Mucosa of stomach (tissue), 1 donor: ENCODE measurements at regions not wholly inside any gene's neighbourhood (a gene's known extent, or its start where the extent isn't known, plus 50 kb on each side); places are given as distances from the start of the nearest gene placed in this dataset.

ENCODE experiments used
- H3K27me3 ChIP-seq: one replicate; pipeline ENCODE4 v1.7.0; 2013; ENCODE audit warnings: mild to moderate bottlenecking, low read length; ENCODE audit not compliant: control insufficient read depth, insufficient read depth
- H3K36me3 ChIP-seq: one replicate; pipeline ENCODE4 v1.7.0; 2013; ENCODE audit warnings: low read length; ENCODE audit not compliant: control insufficient read depth, insufficient read depth
- H3K4me1 ChIP-seq: one replicate; pipeline ENCODE4 v1.7.0; 2013; ENCODE audit warnings: mild to moderate bottlenecking, low read length; ENCODE audit not compliant: control insufficient read depth, insufficient read depth
- H3K4me3 ChIP-seq: one replicate; pipeline ENCODE4 v1.7.0; 2013; ENCODE audit warnings: low read length
- H3K9ac ChIP-seq: one replicate; pipeline ENCODE4 v1.7.0; 2013; ENCODE audit warnings: mild to moderate bottlenecking, low read length, moderate library complexity
- H3K9me3 ChIP-seq: one replicate; pipeline ENCODE4 v1.7.0; 2013; ENCODE audit warnings: mild to moderate bottlenecking, low read length, moderate library complexity; ENCODE audit not compliant: control insufficient read depth
- donor health status: Pancreatic carcinoma.

DNA sequence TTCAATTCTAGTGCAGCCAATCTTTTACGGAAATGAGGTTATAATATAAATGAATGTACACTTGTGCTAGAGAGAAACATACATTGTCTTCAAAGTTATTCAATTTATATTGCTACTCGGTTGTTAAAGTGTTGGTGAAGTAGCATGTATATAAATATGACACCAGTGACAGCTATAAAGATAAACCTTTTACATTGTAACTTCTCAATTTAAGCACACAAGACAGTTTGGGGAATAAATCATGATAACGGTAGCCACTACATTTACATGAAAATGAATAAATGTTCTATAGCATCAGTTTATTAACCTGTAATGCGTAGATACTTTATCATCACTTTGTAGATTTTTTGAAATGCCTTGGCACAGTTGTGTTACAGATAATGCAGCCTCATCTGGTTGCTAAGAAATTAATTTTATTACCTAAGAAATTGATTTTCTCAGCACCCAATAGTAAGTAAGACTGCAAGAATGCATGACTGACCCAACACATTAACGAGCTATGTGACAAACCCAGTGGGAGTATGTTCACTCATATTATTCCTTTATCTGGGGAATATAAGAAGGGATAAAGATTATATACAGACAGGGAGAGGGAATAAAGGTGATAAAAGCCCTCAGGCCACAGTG is 283.9 kb upstream of the NPVF start:
- no peaks in the 10 kb centered on the region for H3K36me3 ChIP-seq
- H3K4me3 ChIP-seq: no peak overlapping the region
- no peaks in the 10 kb centered on the region for H3K27me3 ChIP-seq
- H3K9ac ChIP-seq: no peak overlapping the region
- no peaks in the 10 kb centered on the region for H3K9me3 ChIP-seq
- H3K4me1 ChIP-seq: no peaks in the 10 kb centered on the region

DNA sequence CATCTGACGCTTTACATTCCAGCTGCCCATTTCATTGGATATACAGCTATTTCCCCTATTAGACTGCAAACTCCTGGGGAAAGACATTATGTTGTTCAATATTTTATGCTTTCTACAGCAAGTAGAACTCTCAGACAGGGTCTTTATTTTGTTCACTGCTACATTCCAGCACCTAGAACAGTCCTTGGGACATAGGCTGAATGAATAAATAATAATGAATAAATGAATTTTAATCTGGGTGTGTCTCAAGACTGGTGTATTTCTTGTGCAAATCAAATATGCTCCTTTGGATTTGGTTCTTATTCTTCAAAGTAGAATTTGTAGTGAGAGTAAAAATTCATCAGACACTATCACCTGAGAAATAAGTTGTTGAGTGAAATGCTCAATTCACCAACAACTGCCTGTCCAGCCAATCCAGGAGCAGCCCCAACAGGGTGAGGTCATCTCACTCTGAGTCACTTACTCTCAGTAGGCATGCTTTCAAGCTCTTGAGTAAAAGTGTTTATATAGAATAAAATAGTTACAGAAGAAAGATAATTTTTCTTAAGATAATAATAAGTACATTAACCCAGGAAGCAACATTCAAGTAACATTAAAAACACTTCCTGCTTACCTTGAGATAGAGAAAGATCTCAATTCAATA is 287.5 kb upstream of the NPVF start:
- no peak overlapping the region for H3K4me3 ChIP-seq
- no peaks in the 10 kb centered on the region for H3K27me3 ChIP-seq
- no peaks in the 10 kb centered on the region for H3K4me1 ChIP-seq
- H3K36me3 ChIP-seq: no peaks in the 10 kb centered on the region
- H3K9me3 ChIP-seq: no peaks in the 10 kb centered on the region
- no peak overlapping the region for H3K9ac ChIP-seq

DNA sequence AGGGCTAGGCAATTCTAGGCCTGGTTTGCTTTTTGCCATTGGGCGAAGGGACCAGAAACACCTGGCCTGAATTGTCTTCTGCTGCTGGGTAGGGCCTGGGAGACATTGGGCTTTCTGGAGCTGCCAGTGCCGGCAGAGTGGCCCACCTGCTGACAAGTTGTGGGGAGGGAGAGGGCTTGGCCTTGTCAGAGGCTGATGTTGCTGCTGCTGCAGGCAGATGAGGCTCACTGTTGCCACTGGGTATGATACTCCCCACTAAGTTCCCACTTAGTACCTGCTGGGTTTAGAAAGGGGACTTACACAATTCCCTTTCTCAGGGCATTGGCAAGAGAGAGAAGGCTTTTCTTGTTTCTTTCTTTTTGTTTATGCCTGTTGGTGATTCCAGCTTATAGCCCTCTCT is 289.6 kb upstream of the NPVF start:
- Histone ChIP-seq H3K4me1 (no peaks in the 10 kb centered on the region), H3K4me3 (no peak overlapping the region), H3K9me3 (no peaks in the 10 kb centered on the region), H3K36me3 (no peaks in the 10 kb centered on the region), H3K27me3 (no peaks in the 10 kb centered on the region), H3K9ac (no peak overlapping the region)

DNA sequence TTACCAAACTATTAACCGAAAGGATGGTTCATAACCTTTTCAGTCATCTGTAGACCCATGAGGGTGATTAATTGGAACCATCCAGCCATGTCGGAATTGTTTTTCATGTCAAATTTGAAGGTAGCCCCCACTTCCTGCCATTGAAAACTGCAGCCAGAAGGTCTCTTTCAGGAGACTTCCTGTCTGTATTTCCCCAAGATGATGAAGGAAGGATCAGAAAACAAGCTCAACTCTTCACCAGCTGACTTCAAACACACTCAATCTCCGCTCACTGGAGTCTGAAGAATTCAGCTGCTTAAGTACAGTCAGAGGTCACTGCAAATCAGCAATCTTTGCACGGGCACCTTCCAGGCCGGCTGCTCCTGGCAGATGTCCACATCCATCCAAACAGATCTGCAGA is 291.7 kb upstream of the NPVF start:
- Histone ChIP-seq H3K36me3 (no peaks in the 10 kb centered on the region), H3K27me3 (no peaks in the 10 kb centered on the region), H3K4me1 (no peaks in the 10 kb centered on the region), H3K9ac (no peak overlapping the region), H3K9me3 (no peaks in the 10 kb centered on the region), H3K4me3 (no peak overlapping the region)

DNA sequence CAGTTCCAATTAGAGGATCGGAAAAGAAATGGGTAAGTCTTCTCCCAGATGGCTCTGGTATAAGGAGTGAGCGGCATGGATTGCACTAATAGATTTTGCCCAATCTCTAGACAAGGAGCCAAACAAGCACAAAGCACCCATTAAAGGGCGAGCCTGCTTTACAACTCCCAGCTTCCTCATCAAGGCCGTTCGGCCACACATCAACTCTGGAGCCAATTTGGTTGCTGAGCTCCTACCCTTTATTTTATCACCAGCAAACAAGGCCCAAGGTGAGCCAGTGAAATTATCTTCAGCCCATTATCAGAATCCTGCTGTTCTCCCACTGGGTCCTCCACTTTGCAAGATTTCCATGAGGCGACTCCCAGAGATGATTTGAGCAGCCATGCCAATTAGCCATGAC is 292.2 kb upstream of the NPVF start:
- no peaks in the 10 kb centered on the region for H3K27me3 ChIP-seq
- no peak overlapping the region for H3K9ac ChIP-seq
- no peaks in the 10 kb centered on the region for H3K36me3 ChIP-seq
- no peak overlapping the region for H3K4me3 ChIP-seq
- no peaks in the 10 kb centered on the region for H3K9me3 ChIP-seq
- no peaks in the 10 kb centered on the region for H3K4me1 ChIP-seq

DNA sequence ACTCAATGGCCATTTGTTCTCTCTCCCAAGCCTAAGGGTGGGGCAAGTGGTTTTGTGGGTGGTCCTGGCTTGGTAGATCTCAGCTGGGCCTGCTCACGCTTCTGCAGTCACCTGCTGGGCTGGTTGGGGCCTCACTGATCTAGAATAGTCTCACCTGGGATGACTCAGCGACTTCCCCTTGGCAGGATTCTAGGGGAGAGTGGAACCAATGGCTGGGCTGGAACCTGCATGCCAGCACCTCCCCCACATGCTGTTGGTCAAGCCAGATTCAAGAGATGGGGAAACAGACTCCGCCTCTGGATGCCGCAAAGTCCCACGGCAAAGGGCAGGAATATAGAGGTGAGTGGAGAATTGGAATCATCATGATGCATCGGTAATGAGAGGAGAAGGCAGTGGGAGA is 292.9 kb upstream of the NPVF start:
- no peak overlapping the region for H3K4me3 ChIP-seq
- H3K4me1 ChIP-seq: no peaks in the 10 kb centered on the region
- no peak overlapping the region for H3K9ac ChIP-seq

DNA sequence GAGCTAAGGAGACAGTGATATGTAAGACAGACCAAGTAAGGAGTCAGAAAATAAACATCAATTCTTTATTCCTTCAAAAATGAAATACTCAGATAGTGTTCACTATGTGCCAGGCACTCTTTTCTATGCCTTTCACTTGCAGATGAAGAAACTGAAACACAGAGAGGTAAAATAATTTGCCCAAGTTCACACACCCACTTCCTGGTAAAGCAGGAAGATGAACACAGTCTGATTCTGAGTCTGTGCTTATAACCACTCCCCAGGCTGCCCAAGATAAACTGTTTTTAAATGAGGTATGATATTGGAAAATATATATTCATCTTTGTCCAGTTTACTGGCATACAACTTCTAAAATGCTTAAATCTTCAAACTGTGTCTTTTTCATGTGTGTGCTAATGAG is 294.4 kb upstream of the NPVF start:
- H3K9me3 ChIP-seq: no peaks in the 10 kb centered on the region
- H3K9ac ChIP-seq: no peak overlapping the region
- no peaks in the 10 kb centered on the region for H3K27me3 ChIP-seq
- H3K4me1 ChIP-seq: no peaks in the 10 kb centered on the region
- H3K4me3 ChIP-seq: no peak overlapping the region
- H3K36me3 ChIP-seq: no peaks in the 10 kb centered on the region

More for the DNA sequence above, 292.9 kb upstream of the NPVF start:
- Histone ChIP-seq H3K9me3 (no peaks in the 10 kb centered on the region), H3K36me3 (no peaks in the 10 kb centered on the region), H3K27me3 (no peaks in the 10 kb centered on the region)

DNA sequence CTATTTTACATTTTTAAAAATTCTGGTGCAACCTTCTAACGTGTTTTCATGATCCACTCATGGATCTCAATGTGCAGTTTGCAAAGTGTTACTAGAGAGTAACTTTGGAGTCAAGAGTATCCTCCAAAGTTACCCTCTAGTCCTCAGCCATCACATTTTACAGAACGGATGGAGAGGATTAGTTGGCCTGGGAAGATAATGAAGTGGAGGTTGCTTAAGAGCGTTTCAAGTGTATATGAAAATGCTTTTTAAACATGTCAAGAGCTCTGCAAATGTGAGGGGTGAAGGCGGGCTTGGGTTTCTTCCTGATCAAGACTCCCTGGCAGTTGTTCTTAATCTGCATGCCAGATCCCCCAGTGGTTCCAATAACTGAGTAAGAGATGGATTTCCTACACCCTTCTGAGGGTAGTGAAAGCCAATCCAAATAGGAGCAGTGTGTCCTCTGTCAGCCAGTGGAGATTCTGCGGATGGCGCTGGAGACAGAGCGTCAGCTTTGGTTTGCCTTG is 299.4 kb upstream of the NPVF start:
- no peaks in the 10 kb centered on the region for H3K4me1 ChIP-seq
- no peaks in the 10 kb centered on the region for H3K27me3 ChIP-seq
- no peaks in the 10 kb centered on the region for H3K9me3 ChIP-seq
- no peak overlapping the region for H3K4me3 ChIP-seq
- H3K9ac ChIP-seq: no peak overlapping the region
- no peaks in the 10 kb centered on the region for H3K36me3 ChIP-seq

DNA sequence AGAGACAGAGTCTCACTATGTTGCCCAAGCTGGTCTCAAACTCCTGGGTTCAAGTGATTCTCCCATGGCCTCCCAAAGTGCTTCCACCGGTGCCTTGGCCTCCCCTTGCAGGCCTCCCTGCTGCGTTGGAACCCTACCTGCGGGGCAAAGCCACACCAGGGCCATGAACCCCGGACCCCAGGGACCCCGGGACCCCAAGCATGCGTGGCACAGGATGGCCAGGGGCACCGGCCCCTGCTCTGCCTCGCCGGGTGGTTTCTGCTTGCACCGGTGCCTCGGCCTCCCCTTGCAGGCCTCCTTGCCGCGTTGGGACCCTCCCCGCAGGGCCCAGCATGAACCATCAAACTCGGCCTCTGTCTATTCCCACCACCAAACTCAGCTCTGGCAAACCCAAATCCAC is 301.0 kb upstream of the NPVF start:
- Histone ChIP-seq H3K36me3 (no peaks in the 10 kb centered on the region), H3K4me3 (no peak overlapping the region), H3K9ac (no peak overlapping the region), H3K9me3 (no peaks in the 10 kb centered on the region), H3K4me1 (no peaks in the 10 kb centered on the region), H3K27me3 (no peaks in the 10 kb centered on the region)

DNA sequence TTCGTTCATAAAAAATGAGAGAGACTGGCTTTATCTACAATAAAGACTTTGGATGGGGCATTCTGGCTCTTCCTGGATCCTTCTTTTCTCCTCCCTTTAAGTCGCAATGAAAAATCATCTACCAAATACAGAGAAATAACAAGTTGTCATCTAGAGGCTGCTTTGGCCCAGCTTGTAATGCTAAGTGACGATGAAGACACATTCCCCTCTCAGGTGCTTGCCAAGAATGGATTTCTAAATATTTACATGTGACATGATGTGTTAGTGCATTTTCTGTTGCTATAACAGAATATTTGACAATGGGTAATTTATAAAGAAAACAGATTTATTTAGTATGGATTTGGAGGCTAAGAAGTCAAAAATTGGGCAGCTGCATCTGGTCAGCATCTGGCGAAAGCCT is 308.6 kb upstream of the NPVF start:
- H3K4me3 ChIP-seq: no peak overlapping the region
- no peaks in the 10 kb centered on the region for H3K4me1 ChIP-seq
- no peaks in the 10 kb centered on the region for H3K9me3 ChIP-seq
- H3K9ac ChIP-seq: no peak overlapping the region
- no peaks in the 10 kb centered on the region for H3K36me3 ChIP-seq
- H3K27me3 ChIP-seq: no peaks in the 10 kb centered on the region

DNA sequence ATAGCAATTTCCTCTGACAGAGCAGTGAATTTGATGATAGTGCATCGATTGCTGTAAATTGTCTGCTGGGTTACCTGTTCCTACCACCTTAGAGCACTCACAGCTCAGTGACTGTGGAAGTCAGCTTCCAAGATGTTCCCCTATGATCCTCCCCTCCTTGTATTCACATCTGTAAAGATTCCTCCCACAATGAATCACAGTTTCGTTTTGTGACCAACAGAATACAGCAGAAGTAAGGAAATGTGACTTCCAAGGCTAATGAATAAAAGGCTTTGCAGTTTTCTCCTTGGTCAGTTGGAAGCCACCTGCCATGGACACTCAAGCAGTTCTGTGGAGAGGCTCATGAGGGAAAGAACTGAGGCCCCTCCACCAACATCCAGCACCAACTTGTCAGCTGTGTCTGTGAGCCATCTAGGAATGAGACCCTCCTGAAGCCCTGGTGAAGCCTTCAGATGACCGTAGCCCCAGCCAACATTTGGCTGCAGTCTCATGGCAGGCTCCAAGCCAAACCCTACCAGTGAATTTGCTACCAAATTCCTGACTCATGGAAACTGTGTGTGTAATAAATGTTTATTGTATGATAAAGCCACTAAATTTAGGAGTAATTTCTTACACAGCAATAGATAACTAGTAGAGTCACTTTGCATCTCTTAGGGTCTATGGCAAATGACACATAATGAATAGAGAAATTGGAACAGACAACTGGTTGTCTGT is 309.5 kb upstream of the NPVF start:
- H3K4me3 ChIP-seq: no peak overlapping the region
- no peaks in the 10 kb centered on the region for H3K36me3 ChIP-seq
- no peaks in the 10 kb centered on the region for H3K9me3 ChIP-seq
- H3K9ac ChIP-seq: no peak overlapping the region
- no peaks in the 10 kb centered on the region for H3K4me1 ChIP-seq
- no peaks in the 10 kb centered on the region for H3K27me3 ChIP-seq

DNA sequence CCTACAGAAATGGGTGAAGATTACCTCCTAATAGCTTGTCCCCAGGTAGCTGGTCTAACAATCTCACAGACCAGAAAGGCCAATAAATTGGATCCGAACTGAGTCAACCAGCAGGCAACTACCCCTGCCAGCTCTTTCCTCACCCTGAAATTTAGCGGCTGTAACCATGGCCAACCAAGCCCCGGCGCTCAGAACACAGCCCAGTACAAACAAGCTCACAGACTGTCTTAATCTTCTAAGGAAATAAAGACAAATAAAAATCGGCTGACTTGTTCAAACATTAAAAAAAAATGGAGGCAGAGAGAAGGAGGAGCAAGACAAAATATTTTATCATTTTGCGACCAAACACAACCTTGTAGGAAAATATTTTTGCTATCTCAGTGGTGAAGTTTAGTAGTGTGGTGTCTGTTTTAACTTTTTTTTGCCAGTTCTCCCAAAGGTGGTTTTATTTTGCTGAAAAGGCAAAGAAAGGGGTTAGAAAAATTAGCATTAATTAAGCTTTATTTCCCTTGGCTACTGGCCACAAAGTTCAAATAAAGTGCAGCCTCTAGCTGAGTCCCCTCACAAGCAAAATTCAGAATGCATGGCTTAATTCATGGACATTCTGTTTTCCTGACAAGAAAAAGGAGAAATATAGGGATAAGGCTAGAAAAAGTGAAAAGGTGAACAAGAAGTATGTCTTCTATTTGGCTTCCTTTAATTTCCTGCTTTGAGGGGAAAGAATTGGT is 313.0 kb upstream of the NPVF start:
- no peak overlapping the region for H3K4me3 ChIP-seq
- no peaks in the 10 kb centered on the region for H3K9me3 ChIP-seq
- no peaks in the 10 kb centered on the region for H3K36me3 ChIP-seq
- H3K4me1 ChIP-seq: no peaks in the 10 kb centered on the region
- H3K9ac ChIP-seq: no peak overlapping the region
- H3K27me3 ChIP-seq: no peaks in the 10 kb centered on the region
